Hematopoietic multipotent progenitor cell treated with erythropoietin and hydrocortisone succinate and interleukin-3 and kit ligand, for 15 days (in vitro differentiated cells): ENCODE measurements at regions not wholly inside any gene's neighbourhood (a gene's known extent, or its start where the extent isn't known, plus 50 kb on each side); places are given as distances from the start of the nearest gene placed in this dataset.
"Not testable (repeated sequence)": the region's sequence is repeated elsewhere in the genome, so short reads cannot be mapped to it uniquely, and the experiment has no call there.

Experiments
- DNase-seq: peaks from one replicate; pipeline ENCODE4 v3.0.0-alpha.2; 2015; ENCODE audit warnings: low spot score

DNA sequence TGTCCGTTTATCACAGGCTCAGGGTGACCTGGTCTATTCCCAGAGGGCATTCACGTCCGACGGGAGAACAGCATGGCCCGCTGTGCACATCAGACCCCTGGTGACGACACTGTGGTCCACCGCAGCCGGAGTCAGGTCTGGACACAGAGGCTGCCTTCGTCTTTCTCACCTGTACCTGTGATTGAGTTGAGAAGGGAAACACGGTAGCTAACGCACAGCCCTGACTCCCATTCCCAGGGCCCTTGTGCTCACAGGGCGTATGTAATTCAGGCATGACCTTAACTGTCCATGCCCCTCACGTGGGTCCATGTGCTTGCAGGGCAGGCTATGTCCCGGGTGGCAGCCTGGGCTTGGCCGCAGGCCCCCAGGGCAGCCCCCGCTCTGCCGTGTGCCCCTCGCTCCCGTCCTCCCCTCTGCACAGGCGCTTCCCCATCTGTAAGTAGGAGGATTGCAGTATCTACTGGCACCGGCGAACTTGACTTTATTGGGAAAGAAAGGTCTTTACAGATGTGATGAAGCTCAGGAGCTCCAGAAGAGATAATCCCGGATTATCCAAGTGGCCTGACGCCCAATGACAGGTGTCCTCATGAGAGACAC, 221.3 kb upstream of the TCERG1L start:
- DNase-seq = no peak

GRCh38 chr10:131533846-131534526, 222.5 kb upstream of the TCERG1L start:
- no peak for DNase-seq

- DNase-seq = no peak
These were observed 223.3 kb upstream of the TCERG1L start for GRCh38 chr10:131534836-131535235.

- DNase-seq = no peak
These were observed 225.2 kb upstream of the TCERG1L start for GRCh38 chr10:131536676-131537075.

GRCh38 chr10:131537281-131537680, 225.8 kb upstream of the TCERG1L start:
- no peak for DNase-seq

DNA sequence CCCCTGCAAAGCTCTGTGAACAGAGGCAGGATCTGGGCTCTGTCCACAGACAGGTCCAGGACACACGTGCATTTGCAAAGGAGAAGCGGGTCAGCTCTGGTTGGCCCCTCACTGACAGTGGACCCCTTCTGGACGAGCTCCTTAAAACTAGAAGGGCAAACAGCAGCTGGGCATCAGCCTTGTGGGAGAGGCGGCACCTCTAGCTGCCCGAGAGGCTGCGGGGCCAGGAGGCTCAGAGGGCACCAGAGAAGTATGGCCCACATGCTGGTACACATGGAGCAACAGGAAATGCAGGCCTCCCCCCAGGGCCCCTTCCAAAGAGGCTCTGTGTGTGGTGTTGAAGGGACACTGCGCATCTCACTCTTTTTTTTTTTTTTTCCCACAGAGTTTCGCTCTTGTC, 233.0 kb upstream of the TCERG1L start:
- DNase-seq = no peak

GRCh38 chr10:131546086-131546810, 234.7 kb upstream of the TCERG1L start:
- no peak for DNase-seq

GRCh38 chr10:131547129-131547799, 235.7 kb upstream of the TCERG1L start:
- DNase-seq = no peak

DNA sequence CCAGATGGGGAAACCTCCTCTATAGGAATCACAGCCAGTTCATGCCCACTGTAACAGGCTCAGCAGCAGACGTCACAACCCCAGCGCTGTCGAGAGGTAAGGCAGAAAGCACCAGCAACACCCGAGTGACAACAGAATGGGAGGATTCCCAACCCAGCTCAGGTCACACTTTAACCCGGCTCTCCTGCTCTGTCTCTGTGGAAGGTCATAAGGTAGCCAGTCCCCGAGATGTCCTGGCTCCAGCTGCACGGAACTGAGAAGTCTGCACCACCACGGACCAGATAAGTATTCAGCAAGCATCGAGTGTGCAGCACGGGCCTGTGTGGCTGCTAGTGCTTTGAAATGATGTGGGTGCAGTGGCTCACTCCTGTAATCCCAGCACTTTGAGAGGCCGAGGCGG, 236.7 kb upstream of the TCERG1L start:
- DNase-seq = no peak

DNA sequence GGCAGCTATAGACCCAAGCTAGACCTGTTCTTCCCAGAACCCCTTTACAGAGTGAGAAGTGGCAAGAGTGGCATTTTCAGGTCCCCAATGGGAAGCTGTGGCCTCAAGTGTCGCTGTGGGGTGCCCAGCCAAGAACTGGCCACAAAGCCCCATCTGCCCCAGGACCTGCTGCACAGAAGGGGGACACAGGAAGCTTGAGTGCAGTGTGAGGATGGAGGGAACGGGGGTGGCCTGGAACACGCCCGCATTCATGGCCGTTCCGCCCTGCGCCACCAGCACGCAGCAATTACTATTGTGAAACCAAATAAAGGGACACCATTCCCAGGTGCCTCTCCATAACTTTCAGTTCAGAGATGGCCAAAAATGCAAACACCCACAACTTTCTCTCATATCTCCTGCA, 237.6 kb upstream of the TCERG1L start:
- no peak for DNase-seq

DNA sequence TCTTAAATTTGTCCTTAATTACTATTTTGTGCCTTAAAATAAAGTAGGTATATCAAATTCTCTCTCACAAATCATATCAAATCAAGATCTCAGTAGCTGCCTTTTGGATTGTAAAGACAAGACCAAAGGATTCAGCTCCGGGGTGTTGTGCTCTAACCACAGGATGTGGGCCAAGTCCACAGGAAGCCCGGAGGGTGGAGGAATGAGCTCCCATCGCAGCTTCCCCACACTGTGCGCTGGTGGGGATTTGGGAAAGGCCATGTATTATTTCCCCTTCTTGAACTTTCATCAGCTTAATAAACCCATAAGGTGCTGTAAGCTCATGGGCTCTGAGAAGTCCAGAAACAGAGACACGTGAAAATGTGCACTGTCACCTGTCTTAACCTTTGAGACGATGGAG, 241.6 kb upstream of the TCERG1L start:
- no peak for DNase-seq

DNA sequence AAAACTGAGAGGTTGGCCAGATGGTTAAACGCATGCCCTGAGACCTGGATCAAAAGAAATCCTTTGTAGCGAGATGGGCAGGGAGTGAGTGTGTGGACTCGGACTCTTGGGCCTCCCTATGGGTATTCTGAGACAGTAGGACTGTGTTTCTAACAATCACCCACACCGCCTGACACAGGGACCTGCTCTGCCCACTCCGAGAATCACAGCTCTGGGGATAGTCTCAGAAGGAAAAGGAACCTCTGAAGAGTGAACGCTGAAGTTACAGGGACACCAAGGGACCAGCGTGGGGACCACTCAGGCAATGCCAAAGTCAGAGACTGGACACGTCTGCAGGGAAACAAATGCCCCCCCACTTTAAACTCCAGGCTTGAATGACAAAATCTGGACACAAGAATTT, 242.1 kb upstream of the TCERG1L start:
- no peak for DNase-seq

DNA sequence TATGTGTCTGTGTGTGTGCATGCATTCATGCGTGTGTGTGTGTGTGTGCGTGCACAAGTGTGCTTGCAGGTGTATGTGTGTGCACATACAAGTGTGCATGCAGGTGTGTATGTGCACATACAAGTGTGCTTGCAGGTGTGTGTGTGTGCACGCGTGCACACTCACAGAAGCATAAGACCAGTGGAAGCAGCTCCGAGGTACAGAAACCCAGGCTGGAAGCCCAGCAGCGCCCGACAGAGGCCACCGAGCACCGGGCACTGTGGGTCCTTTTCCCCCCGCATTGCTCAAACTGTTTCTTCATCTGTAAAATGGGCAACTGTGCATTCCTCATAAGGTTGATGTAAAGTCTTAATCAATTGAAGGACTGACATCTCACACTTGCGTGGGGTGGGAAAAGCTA, 243.3 kb upstream of the TCERG1L start:
- no peak for DNase-seq

GRCh38 chr10:131555406-131555805, 243.9 kb upstream of the TCERG1L start:
- DNase-seq = no peak

GRCh38 chr10:131556061-131556896, 244.8 kb upstream of the TCERG1L start:
- DNase-seq = no peak

DNA sequence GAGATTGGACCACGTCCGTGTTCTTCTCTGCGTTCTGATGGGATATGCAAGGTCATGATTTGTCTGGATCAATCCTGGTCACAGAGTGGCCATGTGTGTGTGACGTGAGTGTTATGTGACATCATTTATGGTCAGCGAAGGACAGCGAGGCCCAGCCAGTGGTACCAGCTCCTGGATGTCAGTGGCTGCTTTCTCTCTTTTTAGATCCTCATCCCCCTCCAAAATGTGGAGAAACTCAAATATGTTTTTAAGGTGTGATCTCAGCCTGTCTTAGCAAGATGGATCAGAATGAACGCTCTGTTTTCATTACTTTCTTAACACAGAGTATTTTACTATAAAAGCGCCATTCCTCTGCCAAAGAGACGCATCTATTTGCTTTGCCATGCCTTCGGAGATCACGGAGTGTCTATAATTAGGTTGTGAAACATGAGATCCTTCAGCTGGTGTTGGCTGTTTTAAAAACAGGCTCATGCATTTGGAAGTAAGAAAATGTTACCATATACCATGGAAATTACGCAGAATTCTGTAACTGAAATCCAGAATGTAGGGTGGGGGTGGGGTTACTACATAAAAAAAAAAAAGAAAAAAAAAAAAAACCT, 245.5 kb upstream of the TCERG1L start:
- no peak for DNase-seq

DNA sequence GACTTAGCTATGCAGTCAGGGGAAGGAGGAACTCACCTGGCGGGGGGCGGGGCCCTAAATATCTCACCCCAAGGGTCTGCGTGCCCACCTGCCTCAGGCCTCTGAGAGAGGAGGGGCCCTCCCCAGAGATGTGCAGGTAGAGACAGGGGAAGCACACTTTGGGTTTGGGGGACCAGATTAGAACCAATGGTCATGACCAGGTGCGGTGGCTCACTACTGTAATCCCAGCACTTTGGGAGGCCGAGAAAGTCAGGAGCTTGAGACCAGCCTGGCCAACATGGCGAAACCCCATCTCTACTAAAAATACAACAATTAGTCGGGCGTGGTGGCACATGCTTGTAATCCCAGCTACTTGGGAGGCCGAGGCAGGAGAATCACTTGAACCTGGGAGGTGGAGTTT, 246.4 kb upstream of the TCERG1L start:
- DNase-seq = not testable (repeated sequence)

- DNase-seq = no peak
These were observed 248.0 kb upstream of the TCERG1L start for GRCh38 chr10:131559450-131559911.

- no peak for DNase-seq
These were observed 248.6 kb upstream of the TCERG1L start for GRCh38 chr10:131560166-131560565.

DNA sequence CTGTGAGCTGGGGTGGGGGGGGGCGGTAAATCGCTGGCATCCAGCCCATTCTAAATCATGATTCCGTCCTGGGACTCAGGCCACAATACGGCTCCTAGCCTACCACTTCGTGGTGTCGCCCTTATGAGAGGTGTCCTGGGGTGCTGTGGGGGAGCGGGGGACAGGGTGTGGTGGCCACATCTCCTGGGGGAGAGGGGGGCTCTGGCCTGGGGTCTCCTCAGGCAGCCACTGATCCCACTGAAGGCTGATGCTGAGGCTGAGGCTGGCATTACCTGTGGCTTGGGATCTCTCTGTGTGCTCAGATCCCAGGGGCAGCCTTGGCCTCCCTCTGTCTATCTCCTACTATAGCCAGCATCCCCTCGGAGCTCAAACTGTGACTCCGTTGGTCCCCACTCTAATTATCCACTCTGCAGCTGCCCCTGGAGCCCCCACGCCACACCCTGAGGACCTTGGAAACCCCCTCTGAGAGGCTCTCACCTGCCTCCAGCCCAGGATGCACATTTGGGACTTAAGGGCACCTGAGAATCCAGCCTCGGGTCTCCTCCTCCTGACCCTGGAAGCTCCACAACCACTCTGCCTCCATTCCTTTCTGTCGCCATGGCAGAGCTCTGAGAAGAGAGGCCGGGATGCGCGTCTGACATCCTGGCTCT, 249.3 kb upstream of the TCERG1L start:
- DNase-seq = no peak

DNA sequence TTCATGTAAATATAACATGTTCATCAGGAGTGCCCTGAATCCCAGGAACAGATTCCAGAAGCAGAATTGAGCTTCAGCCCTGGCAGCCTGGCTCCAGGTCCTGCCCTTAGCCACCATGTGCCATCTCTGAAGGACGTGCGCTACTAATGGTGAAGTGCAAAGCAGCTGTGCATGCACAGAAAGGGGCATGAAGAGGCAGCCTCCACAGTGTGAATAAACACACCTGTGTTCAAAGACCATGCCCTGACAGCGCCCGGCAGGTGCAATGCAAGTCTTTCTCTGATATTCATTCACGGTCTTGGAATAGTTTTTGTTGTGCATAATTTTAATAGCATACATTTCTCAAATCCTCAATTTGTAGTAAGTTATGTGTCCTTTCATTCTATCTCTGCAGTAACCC, 250.4 kb upstream of the TCERG1L start:
- no peak for DNase-seq
